ENCODE measurements at regions not wholly inside any gene's neighbourhood (a gene's known extent, or its start where the extent isn't known, plus 50 kb on each side); places are given as distances from the start of the nearest gene placed in this dataset.

DNA sequence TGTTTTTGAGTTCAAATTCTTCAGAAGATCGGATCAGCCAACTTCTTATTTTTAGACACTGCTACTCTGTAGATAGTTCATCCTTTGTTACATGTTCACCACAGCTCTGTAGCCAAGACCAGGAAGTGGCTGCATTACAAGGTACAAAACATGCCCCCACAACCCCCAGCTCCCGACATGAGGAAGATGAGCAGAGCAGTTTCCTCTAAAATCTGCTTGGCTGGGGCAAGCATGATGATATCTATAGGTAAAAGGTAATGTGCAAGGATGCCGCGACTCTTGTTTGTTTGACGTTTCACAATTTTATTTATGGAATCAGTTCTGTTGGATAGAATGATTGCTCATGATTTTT lies 126.5 kb upstream of the GRM7 start:
- WGBS: 91% methylated on average over 5 of the region's 5 CpGs
- no peak overlapping the region for H3K4me3 ChIP-seq
- TF ChIP-seq POLR2A (IDR thresholded peaks at IDR 0.05; ENCODE audit: low read depth) (no peak), EP300 (IDR thresholded peaks at IDR 0.05) (no peak), POLR2AphosphoS5 (IDR thresholded peaks at IDR 0.05) (no peak)
- TF ChIP-seq, protein P1, sequence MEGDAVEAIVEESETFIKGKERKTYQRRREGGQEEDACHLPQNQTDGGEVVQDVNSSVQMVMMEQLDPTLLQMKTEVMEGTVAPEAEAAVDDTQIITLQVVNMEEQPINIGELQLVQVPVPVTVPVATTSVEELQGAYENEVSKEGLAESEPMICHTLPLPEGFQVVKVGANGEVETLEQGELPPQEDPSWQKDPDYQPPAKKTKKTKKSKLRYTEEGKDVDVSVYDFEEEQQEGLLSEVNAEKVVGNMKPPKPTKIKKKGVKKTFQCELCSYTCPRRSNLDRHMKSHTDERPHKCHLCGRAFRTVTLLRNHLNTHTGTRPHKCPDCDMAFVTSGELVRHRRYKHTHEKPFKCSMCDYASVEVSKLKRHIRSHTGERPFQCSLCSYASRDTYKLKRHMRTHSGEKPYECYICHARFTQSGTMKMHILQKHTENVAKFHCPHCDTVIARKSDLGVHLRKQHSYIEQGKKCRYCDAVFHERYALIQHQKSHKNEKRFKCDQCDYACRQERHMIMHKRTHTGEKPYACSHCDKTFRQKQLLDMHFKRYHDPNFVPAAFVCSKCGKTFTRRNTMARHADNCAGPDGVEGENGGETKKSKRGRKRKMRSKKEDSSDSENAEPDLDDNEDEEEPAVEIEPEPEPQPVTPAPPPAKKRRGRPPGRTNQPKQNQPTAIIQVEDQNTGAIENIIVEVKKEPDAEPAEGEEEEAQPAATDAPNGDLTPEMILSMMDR (IDR thresholded peaks at IDR 0.05): no peak
- no peak for DNase-seq (ENCODE audit: extremely low spot score)
- H3K4me1 ChIP-seq: no peaks in the 10 kb centered on the region
- no peaks in the 10 kb centered on the region for H3K27me3 ChIP-seq
- H3K27ac ChIP-seq (replicated peaks in 1 of 4): no peak overlapping the region
- no peaks in the 10 kb centered on the region for H3K36me3 ChIP-seq
- no peaks in the 10 kb centered on the region for H3K9me3 ChIP-seq
- intact Hi-C loops (cut with DNase I): no loop called here

DNA sequence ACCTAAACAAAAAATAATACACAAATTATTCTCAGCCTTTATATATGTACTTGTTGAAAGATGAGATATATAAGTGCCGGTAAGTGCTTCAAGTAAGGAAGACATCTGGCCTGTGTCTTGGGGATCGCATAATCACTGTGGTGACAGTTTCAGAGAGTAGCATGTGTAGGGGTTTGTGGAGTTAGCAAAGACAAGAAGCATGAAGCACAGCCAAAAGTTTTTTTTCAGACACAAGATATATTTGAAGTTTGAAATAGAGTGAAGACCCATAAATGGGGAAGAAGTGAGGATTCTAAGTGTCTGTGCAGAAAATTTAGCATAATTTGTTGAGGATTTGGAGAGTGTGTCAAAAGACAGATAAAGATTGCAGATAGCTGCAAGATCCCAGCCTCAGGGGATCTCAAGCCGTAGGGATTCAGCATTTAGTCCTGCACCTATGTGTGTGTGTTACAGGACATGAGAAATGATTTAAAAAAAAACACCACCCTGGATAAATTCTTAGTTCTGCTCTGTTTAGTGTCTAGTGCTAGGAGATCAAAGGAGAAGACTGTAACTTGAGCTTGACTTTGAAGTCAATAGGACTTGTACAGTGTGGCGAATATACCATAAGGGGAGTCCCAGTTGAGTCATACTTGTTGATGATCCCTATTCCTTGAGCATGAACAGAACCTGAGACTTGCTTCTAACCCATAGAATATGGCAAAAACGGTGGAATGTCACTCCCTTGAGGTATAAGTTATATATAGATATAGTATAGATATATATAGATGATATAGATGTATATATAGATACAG lies 123.9 kb upstream of the GRM7 start:
- WGBS: 45% methylated on average over 5 of the region's 5 CpGs
- H3K27me3 ChIP-seq: no peaks in the 10 kb centered on the region
- TF ChIP-seq, protein P1 (IDR thresholded peaks at IDR 0.05): no peak
- no peak for TF ChIP-seq EP300 (IDR thresholded peaks at IDR 0.05)
- TF ChIP-seq POLR2A (IDR thresholded peaks at IDR 0.05; ENCODE audit: low read depth): no peak
- TF ChIP-seq POLR2AphosphoS5 (IDR thresholded peaks at IDR 0.05): no peak
- no peak overlapping the region for H3K27ac ChIP-seq (replicated peaks in 1 of 4)
- no peak overlapping the region for H3K4me3 ChIP-seq
- no peaks in the 10 kb centered on the region for H3K36me3 ChIP-seq
- DNase-seq (ENCODE audit: extremely low spot score): no peak
- H3K9me3 ChIP-seq: no peaks in the 10 kb centered on the region
- no peaks in the 10 kb centered on the region for H3K4me1 ChIP-seq
- intact Hi-C loops (cut with DNase I): no loop called here

DNA sequence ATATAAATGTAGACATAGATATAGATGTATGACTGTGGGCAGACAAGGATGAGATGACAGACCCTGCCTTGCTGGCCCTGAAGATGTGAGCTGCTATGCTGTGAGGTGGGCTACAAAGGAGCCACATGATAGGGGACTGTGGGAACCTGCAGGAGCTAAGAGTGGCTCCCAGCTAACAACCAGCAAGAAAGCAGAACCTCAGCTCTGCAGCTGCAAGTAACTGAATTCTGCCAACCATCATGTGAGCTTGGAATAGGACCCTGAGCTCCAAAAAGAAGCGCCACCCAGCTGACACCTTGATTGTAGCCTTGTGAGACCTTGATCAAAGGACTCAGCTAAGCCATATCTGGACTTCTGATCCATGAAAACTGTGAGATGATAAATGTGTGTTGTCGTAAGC lies 123.3 kb upstream of the GRM7 start:
- Histone ChIP-seq H3K4me1 (no peaks in the 10 kb centered on the region), H3K27ac (replicated peaks in 1 of 4) (no peak overlapping the region), H3K27me3 (no peaks in the 10 kb centered on the region), H3K36me3 (no peaks in the 10 kb centered on the region), H3K4me3 (no peak overlapping the region), H3K9me3 (no peaks in the 10 kb centered on the region)
- intact Hi-C loops (cut with DNase I): no loop called here
- WGBS: 93% methylated on average over 2 of the region's 2 CpGs
- TF ChIP-seq POLR2AphosphoS5 (IDR thresholded peaks at IDR 0.05) (no peak), EP300 (IDR thresholded peaks at IDR 0.05) (no peak), POLR2A (IDR thresholded peaks at IDR 0.05; ENCODE audit: low read depth) (no peak)
- TF ChIP-seq, protein P1 (IDR thresholded peaks at IDR 0.05): no peak
- DNase-seq (ENCODE audit: extremely low spot score): no peak

DNA sequence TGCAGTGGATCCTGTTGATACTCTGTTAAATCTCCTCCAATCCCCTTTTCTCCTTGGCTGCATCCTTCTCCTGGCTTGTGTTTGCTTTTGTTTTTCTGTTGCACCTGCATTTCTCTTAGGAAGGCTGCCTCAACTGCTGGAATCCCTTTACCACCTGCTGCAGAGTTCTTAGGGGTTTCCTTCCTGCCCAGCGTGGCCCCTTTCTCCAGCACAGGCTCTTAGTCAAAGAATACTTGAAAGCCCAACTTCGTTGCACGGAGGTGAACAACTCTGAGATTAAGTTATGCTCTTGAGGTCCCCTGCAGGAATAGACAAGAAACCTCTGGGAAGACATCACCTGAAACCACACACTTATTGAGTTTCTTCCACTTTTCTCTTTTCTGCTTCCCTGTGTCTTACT lies 121.6 kb upstream of the GRM7 start:
- intact Hi-C loops (cut with DNase I): no loop called here

More for the DNA sequence above, 121.6 kb upstream of the GRM7 start:
- H3K4me3 ChIP-seq: no peak overlapping the region
- H3K27me3 ChIP-seq: no peaks in the 10 kb centered on the region
- TF ChIP-seq EP300 (IDR thresholded peaks at IDR 0.05) (no peak), POLR2A (IDR thresholded peaks at IDR 0.05; ENCODE audit: low read depth) (no peak), POLR2AphosphoS5 (IDR thresholded peaks at IDR 0.05) (no peak)
- TF ChIP-seq, protein P1 (IDR thresholded peaks at IDR 0.05): no peak
- WGBS: 76% methylated on average over 3 of the region's 3 CpGs
- H3K4me1 ChIP-seq: no peaks in the 10 kb centered on the region
- no peak overlapping the region for H3K27ac ChIP-seq (replicated peaks in 1 of 4)
- H3K36me3 ChIP-seq: no peaks in the 10 kb centered on the region
- no peaks in the 10 kb centered on the region for H3K9me3 ChIP-seq
- DNase-seq (ENCODE audit: extremely low spot score): no peak
